Ovary (tissue), 7 donors: ENCODE measurements at regions not wholly inside any gene's neighbourhood (a gene's known extent, or its start where the extent isn't known, plus 50 kb on each side); places are given as distances from the start of the nearest gene placed in this dataset.

Experiments
- DNase-seq, 5 donors: peaks; one replicate each; pipeline ENCODE4 v3.0.0-alpha.2; 2019 to 2020
- H3K27ac ChIP-seq, 2 donors: fragments of 200-600 bp; one replicate each; pipeline versions ENCODE4 v1.5.1 to v1.8.0; 2019 to 2022
- H3K27me3 ChIP-seq: fragments of 200-600 bp; one replicate; pipeline ENCODE4 v1.8.0; 2022
- H3K36me3 ChIP-seq: fragments of 200-600 bp; sonication (generic); one replicate; pipeline ENCODE4 v1.5.1; 2019
- H3K4me1 ChIP-seq: one replicate; pipeline ENCODE4 v1.8.1; 2013; ENCODE audit warnings: mild to moderate bottlenecking, moderate library complexity; ENCODE audit not compliant: insufficient read depth
- H3K4me3 ChIP-seq: fragments of 200-600 bp; sonication (generic); one replicate; pipeline ENCODE4 v1.5.1; 2017
- H3K9me3 ChIP-seq, 2 donors: fragments of 200-600 bp in 1 of 2; sonication (generic) in 1 of 2; one replicate each; pipeline versions ENCODE4 v1.5.1 to v1.8.1; 2013 to 2019; ENCODE audit warnings: mild to moderate bottlenecking in 1 of 2, moderate library complexity in 1 of 2
- EP300 ChIP-seq: sonication (generic); formaldehyde crosslinking; IDR thresholded peaks from one replicate; pipeline ENCODE4 v1.6.1; 2017; ENCODE audit warnings: antibody characterized with exemption
- POLR2A ChIP-seq: fragments of 450-650 bp; IDR thresholded peaks from one replicate; pipeline ENCODE4 v1.6.1; 2017; ENCODE audit warnings: antibody characterized with exemption, mild to moderate bottlenecking, moderate library complexity
- WGBS, 3 donors: extraction: QIAGEN DNeasy Blood & Tissue Kit in 1 of 3; methylation state at CpG; one replicate each; pipeline versions ENCODE4 v1.1.5 to v1.1.7; 2013 to 2017; 5-methylcytosine and 5-hydroxymethylcytosine counted together
- intact Hi-C, 4 donors: fragments of 100-400 bp; cut with DNase I; formaldehyde crosslinking; loops; one replicate each; pipeline versions ENCODE4 v1.11.0 to v1.15.1; 2022 to 2023
- TF ChIP-seq, protein P1 (sequence below), 3 donors: fragments of 450-650 bp in 2 of 3; fragments of 200-600 bp in 1 of 3; IDR thresholded peaks; one replicate each; pipeline versions ENCODE4 v1.5.1 to v1.8.0; 2016 to 2022; ENCODE audit warnings: antibody characterized with exemption in 3 of 3, mild to moderate bottlenecking in 1 of 3
- donor health status: DM: no; HTN: no; CAD: no; lungs with moderate emphysema.
- donor health status: DM: no; HTN: no; CAD: no.
- donor health status: Bipolar disorder and iron deficiency.
- donor health status: DM: no; HTN: no; CAD: no.
- donor health status: DM: yes; HTN: yes; CAD: no.

DNA sequence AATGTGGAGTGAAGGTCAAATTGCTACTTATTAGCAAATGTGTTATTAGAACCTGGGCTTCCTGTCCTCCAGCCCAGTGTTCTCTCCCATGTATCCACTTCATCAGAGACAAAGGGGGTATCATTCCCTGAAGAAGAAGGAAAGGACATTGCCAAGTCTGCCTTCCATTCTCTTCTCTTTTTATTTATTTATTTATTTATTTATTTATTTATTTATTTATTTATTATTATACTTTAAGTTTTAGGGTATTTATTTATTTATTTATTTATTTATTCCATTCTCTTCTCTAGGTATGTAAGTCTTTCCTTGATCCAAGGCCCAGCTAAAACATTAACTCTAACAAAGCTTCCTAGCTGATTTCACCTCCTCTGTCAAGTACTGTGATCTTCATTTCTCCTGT lies 277.8 kb upstream of the DNAJC19 start:
- no peaks in the 10 kb centered on the region for H3K36me3 ChIP-seq
- H3K9me3 ChIP-seq: no peaks in the 10 kb centered on the region
- no peak overlapping the region for H3K27ac ChIP-seq
- DNase-seq: no peak
- no peaks in the 10 kb centered on the region for H3K4me1 ChIP-seq
- no peaks in the 10 kb centered on the region for H3K27me3 ChIP-seq
- no peak overlapping the region for H3K4me3 ChIP-seq
- intact Hi-C loops: no loop called here
- TF ChIP-seq, protein P1, sequence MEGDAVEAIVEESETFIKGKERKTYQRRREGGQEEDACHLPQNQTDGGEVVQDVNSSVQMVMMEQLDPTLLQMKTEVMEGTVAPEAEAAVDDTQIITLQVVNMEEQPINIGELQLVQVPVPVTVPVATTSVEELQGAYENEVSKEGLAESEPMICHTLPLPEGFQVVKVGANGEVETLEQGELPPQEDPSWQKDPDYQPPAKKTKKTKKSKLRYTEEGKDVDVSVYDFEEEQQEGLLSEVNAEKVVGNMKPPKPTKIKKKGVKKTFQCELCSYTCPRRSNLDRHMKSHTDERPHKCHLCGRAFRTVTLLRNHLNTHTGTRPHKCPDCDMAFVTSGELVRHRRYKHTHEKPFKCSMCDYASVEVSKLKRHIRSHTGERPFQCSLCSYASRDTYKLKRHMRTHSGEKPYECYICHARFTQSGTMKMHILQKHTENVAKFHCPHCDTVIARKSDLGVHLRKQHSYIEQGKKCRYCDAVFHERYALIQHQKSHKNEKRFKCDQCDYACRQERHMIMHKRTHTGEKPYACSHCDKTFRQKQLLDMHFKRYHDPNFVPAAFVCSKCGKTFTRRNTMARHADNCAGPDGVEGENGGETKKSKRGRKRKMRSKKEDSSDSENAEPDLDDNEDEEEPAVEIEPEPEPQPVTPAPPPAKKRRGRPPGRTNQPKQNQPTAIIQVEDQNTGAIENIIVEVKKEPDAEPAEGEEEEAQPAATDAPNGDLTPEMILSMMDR (IDR thresholded peaks at IDR 0.05): no peak
- TF ChIP-seq POLR2A (no peak), EP300 (no peak)

DNA sequence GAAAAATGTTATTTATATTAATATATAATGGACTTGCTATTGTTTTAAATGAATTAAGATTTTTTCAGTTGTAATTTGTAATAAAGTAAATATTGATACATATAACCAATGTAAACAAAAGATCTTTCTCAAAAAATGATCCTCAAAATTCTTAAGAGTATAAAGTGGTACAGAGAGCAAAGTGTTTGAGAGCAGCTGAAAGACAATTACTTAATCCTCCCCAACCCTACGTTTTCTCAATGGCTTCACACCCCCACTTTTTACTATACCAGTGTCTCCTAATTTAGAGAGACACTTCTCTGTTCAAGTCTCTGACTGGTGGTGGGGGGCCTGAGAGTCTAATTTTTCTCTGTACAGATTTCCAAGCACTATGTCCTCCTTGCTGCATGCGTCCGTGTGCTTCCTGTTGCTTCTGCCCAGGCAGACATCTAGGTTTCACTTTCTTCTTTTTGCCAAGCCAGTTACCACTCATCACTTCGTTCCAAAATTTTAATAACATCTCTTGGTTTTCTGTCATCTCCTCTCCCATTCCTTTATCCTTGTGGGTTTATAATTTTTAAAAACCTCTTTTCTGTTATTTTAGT lies 276.3 kb upstream of the DNAJC19 start:
- Histone ChIP-seq H3K36me3 (no peaks in the 10 kb centered on the region), H3K4me1 (no peaks in the 10 kb centered on the region), H3K9me3 (no peaks in the 10 kb centered on the region), H3K27me3 (no peaks in the 10 kb centered on the region), H3K4me3 (no peak overlapping the region), H3K27ac (no peak overlapping the region)
- TF ChIP-seq, protein P1 (IDR thresholded peaks at IDR 0.05): no peak
- TF ChIP-seq EP300: no peak
- TF ChIP-seq POLR2A: no peak
- DNase-seq: no peak
- WGBS, 3 donors: 6 to 14% (median 7%) methylated on average over 4 of the region's 4 CpGs
- intact Hi-C loops: no loop called here

DNA sequence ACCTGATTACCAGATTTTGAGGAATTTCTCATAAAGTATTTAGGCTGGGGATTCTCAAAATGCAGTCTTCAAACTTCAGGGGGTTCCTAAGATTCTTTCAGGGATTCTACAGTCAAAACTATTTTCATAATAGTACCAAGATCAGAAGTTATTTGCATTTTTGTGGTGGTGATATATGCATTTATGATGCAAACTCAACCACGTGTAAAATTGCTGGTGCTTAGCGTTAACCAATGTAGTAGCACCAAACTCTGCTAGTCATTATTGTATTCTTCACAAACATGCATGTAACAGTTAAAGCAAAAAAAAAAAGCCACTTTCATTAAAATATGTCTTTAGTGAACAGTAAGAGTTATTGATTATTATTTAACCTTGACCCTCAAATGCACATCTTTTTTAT lies 274.9 kb upstream of the DNAJC19 start:
- H3K36me3 ChIP-seq: no peaks in the 10 kb centered on the region
- H3K4me3 ChIP-seq: no peak overlapping the region
- no peaks in the 10 kb centered on the region for H3K9me3 ChIP-seq
- DNase-seq: no peak
- no peaks in the 10 kb centered on the region for H3K27me3 ChIP-seq
- 23 to 39% (median 27%) methylated on average over 2 of the region's 2 CpGs for WGBS, 3 donors
- intact Hi-C loops: no loop called here
- H3K4me1 ChIP-seq: no peaks in the 10 kb centered on the region
- TF ChIP-seq, protein P1 (IDR thresholded peaks at IDR 0.05): no peak
- TF ChIP-seq POLR2A (no peak), EP300 (no peak)
- no peak overlapping the region for H3K27ac ChIP-seq

DNA sequence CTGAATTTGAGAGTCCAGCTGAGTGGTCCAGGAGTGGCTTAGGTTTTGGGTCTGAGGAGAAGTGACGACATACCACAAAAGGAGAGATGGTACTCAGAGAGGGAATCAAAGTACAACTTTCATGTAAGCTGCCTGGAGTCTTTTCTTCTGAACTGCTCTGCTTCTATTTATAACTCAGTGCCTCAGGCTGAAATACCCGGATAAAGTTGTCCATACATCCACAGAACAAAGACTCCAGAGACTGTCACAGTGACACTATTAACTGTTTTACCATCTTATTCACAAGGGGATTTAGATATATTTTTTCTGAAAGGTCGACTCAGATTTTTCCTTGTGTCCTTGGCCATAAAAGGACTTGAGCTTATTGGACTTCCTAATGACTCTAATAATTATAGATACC lies 264.3 kb upstream of the DNAJC19 start:
- H3K4me1 ChIP-seq: no peaks in the 10 kb centered on the region
- intact Hi-C loops: no loop called here
- H3K9me3 ChIP-seq: no peaks in the 10 kb centered on the region
- H3K27me3 ChIP-seq: no peaks in the 10 kb centered on the region
- WGBS, 3 donors: 37 to 48% (median 41%) methylated on average over 3 of the region's 3 CpGs
- no peak for TF ChIP-seq EP300
- no peak for TF ChIP-seq POLR2A
- TF ChIP-seq, protein P1 (IDR thresholded peaks at IDR 0.05): no peak
- no peak overlapping the region for H3K4me3 ChIP-seq
- DNase-seq: no peak
- H3K27ac ChIP-seq: no peak overlapping the region
- no peaks in the 10 kb centered on the region for H3K36me3 ChIP-seq

DNA sequence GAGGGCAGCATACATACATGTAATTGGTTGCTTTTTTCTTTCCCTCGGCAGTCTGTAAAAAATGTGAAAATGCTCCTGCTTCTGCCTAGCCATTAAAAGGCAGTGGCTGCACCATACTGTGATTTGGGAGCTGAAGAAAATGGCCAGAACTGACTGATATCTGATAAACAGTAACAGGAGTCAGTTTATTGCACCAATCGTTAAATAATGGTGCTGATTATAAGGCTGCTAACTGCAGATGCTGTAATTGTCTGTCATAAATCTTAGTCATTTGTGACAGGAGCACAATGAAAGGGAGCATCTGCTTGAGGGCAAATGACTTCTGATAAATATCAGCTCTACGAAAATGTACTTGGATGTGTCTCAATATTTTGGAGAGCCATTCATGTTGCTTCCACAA lies 263.1 kb upstream of the DNAJC19 start:
- no peaks in the 10 kb centered on the region for H3K27me3 ChIP-seq
- no peak overlapping the region for H3K4me3 ChIP-seq
- H3K9me3 ChIP-seq: no peaks in the 10 kb centered on the region
- TF ChIP-seq POLR2A (no peak), EP300 (no peak)
- TF ChIP-seq, protein P1 (IDR thresholded peaks at IDR 0.05): no peak
- intact Hi-C loops: no loop called here
- no peak overlapping the region for H3K27ac ChIP-seq
- no peak for DNase-seq
- 11 to 15% (median 11%) methylated on average over 3 of the region's 3 CpGs for WGBS, 3 donors
- no peaks in the 10 kb centered on the region for H3K4me1 ChIP-seq
- H3K36me3 ChIP-seq: no peaks in the 10 kb centered on the region
